Endothelial cell of umbilical vein (primary cell): ENCODE measurements at regions not wholly inside any gene's neighbourhood (a gene's known extent, or its start where the extent isn't known, plus 50 kb on each side); places are given as distances from the start of the nearest gene placed in this dataset.

ENCODE experiments used
- BruUV-seq: library from RNA; stranded (reverse); fragments of 400-500 nt; replicated peaks from 2 replicates; lab custom pipeline; 2021; lab: Mats Ljungman, UMichigan
- CTCF ChIA-PET: fragments of 300-600, 350-600 bp; sonication (Branson Sonifier 250); formaldehyde crosslinking; loops from one replicate; lab custom pipeline; 2021; ENCODE audit warnings: antibody characterized with exemption, inconsistent platforms; lab: Charles Lee
- POLR2A ChIA-PET: fragments of 300-600, 350-600 bp; sonication (Branson Sonifier 250); formaldehyde crosslinking; loops from one replicate; lab custom pipeline; 2021; ENCODE audit warnings: antibody characterized with exemption, inconsistent platforms; lab: Charles Lee
- DNase-seq: peaks from one replicate; pipeline ENCODE4 v3.0.0-alpha.2; 2011; ENCODE audit warnings: low read depth, low spot score
- FAIRE-seq: peaks from 2 replicates; lab custom pipeline; 2011; peaks lifted over from hg19 to GRCh38; lab: Jason Lieb, UNC
- H2AFZ ChIP-seq: 2 replicates; pipeline ENCODE4 v1.6.0; 2012; ENCODE audit warnings: low read depth, low read length, control low read depth, inconsistent platforms
- H3K27ac ChIP-seq: 2 replicates; pipeline ENCODE4 v1.5.1; 2011; ENCODE audit warnings: low read depth, mild to moderate bottlenecking, control low read depth, low read length, moderate library complexity; ENCODE audit not compliant: insufficient read depth
- H3K27me3 ChIP-seq, 2 experiments: 2 replicates each; pipeline versions ENCODE4 v1.6.0 to v1.6.1; 2011; ENCODE audit warnings: low read length in 2 of 2, mixed read lengths in 1 of 2; ENCODE audit not compliant: control insufficient read depth in 2 of 2, insufficient read depth in 2 of 2
- H3K36me3 ChIP-seq, 2 experiments: 2 replicates in 1 of 2; 3 replicates in 1 of 2; pipeline ENCODE4 v1.5.1; 2011; ENCODE audit warnings: low read length in 2 of 2, mild to moderate bottlenecking in 1 of 2, moderate library complexity in 1 of 2; ENCODE audit not compliant: control insufficient read depth in 2 of 2, insufficient read depth in 2 of 2; ENCODE audit errors: extremely low read depth in 1 of 2
- H3K4me1 ChIP-seq: 3 replicates; pipeline ENCODE4 v1.5.1; 2011; ENCODE audit warnings: mild to moderate bottlenecking, low read length; ENCODE audit not compliant: control insufficient read depth, insufficient read depth; ENCODE audit errors: extremely low read depth
- H3K4me2 ChIP-seq: 2 replicates; pipeline ENCODE4 v1.6.1; 2011; ENCODE audit warnings: low read length, control low read depth, mixed read lengths; ENCODE audit not compliant: insufficient read depth
- H3K4me3 ChIP-seq, 3 experiments: fragments of 200-600 bp in 1 of 3; sonication (generic), shearing (Covaris generic) in 1 of 3; replicated peaks in 1 of 3; 2 replicates each; pipeline ENCODE4 v1.5.1; 2011 to 2016; ENCODE audit warnings: control low read depth in 3 of 3, low read length in 3 of 3, mild to moderate bottlenecking in 2 of 3, inconsistent platforms in 1 of 3, low read depth in 1 of 3, moderate library complexity in 1 of 3; ENCODE audit not compliant: insufficient read depth in 1 of 3
- H3K79me2 ChIP-seq: 2 replicates; pipeline ENCODE4 v1.6.0; 2012; ENCODE audit warnings: low read length, inconsistent platforms; ENCODE audit not compliant: control insufficient read depth, insufficient read depth
- H3K9ac ChIP-seq: replicated peaks from 2 replicates; pipeline ENCODE3; 2011; ENCODE audit warnings: low read length, control low read depth; ENCODE audit not compliant: insufficient read depth; ENCODE audit errors: extremely low read depth
- H3K9me1 ChIP-seq: replicated peaks from 3 replicates; pipeline ENCODE4 v1.6.0; 2011; ENCODE audit warnings: mild to moderate bottlenecking, low read length; ENCODE audit not compliant: control insufficient read depth, insufficient read depth; ENCODE audit errors: extremely low read depth
- H3K9me3 ChIP-seq: replicated peaks from 2 replicates; pipeline ENCODE4 v1.5.1; 2012; ENCODE audit warnings: low read length, inconsistent platforms; ENCODE audit not compliant: control insufficient read depth, insufficient read depth
- H4K20me1 ChIP-seq: replicated peaks from 2 replicates; pipeline ENCODE3; 2011; ENCODE audit warnings: mild to moderate bottlenecking, low read length; ENCODE audit not compliant: control insufficient read depth, insufficient read depth; ENCODE audit errors: extremely low read depth
- EZH2 ChIP-seq: IDR thresholded peaks from 2 replicates; pipeline ENCODE4 v1.6.1; 2012; ENCODE audit warnings: borderline replicate concordance, low read depth, mild to moderate bottlenecking, moderate library complexity, low read length, inconsistent platforms; ENCODE audit not compliant: severe bottlenecking
- FOS ChIP-seq: IDR thresholded peaks from 2 replicates; pipeline ENCODE4 v1.6.1; 2011; ENCODE audit warnings: mild to moderate bottlenecking, low read length, moderate library complexity, borderline replicate concordance; ENCODE audit not compliant: insufficient read depth
- GATA2 ChIP-seq: IDR thresholded peaks from 2 replicates; pipeline ENCODE4 v1.7.0; 2011; ENCODE audit warnings: low read depth, mild to moderate bottlenecking, moderate library complexity, mixed read lengths, low read length; ENCODE audit not compliant: insufficient read length, insufficient read depth
- JUN ChIP-seq: IDR thresholded peaks from 2 replicates; pipeline ENCODE4 v1.6.1; 2011; ENCODE audit warnings: borderline replicate concordance, low read depth; ENCODE audit not compliant: insufficient read length, insufficient read depth
- MAX ChIP-seq: IDR thresholded peaks from 2 replicates; pipeline ENCODE4 v1.6.1; 2011; ENCODE audit not compliant: insufficient read depth, insufficient read length
- MYC ChIP-seq: IDR thresholded peaks from one replicate; pipeline ENCODE4 v1.6.1; 2011; ENCODE audit warnings: mild to moderate bottlenecking, low read depth, low read length
- POLR2A ChIP-seq: IDR thresholded peaks from 2 replicates; pipeline ENCODE4 v1.6.1; 2012; ENCODE audit warnings: low read depth, mild to moderate bottlenecking, control low read depth, low read length
- POLR2AphosphoS5 ChIP-seq: IDR thresholded peaks from 2 replicates; pipeline ENCODE4 v1.6.1; 2012; ENCODE audit warnings: low read depth, mild to moderate bottlenecking, control low read depth, low read length, moderate library complexity; ENCODE audit not compliant: insufficient read depth
- dilution Hi-C: fragments of 300-500 bp; cut with MboI; formaldehyde crosslinking; loops from one replicate; pipeline ENCODE4 v1.15.0; 2019; ENCODE audit warnings: low sequenced_read_pairs; ENCODE audit not compliant: extremely low pct_ligation_motif_present
- intact Hi-C: fragments of 100-400 bp; cut with micrococcal nuclease; formaldehyde crosslinking; loops from one replicate; pipeline ENCODE4 v1.10.0; 2022
- TF ChIP-seq, protein P1 (sequence below), 2 donors: IDR thresholded peaks; 1 replicate in 1 of 2; 2 replicates in 1 of 2; pipeline ENCODE4 v1.5.1; 2011; ENCODE audit warnings: low read length in 2 of 2, mild to moderate bottlenecking in 2 of 2, moderate library complexity in 2 of 2, control low read depth in 1 of 2, inconsistent platforms in 1 of 2, low read depth in 1 of 2; ENCODE audit not compliant: insufficient read depth in 1 of 2; ENCODE audit errors: extremely low read depth in 1 of 2

DNA sequence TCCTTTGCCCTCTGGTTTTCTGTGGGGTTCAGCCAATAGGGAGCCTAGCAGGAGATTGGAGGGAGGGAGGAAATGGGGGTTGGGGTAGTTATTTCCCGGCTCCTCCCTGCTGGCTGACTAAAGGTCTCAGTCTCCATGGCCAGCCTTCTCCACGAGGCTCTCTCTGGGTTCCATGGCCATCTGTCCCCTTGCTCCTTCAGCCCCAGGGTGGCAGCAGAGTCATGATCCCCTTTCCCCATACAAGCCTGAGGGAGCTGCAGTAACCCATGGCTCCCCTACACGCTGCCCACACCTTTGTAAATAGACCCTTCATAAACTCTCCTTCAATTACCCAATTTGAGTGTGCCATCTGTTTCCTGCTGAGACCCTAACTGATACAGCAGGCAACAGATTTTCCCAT lies 176.1 kb upstream of the CSF3R start:
- FAIRE-seq: no peak
- Histone ChIP-seq H3K4me1 (no peaks in the 10 kb centered on the region), H4K20me1 (no peaks in the 10 kb centered on the region), H2AFZ (no peak overlapping the region), H3K79me2 (no peaks in the 10 kb centered on the region), H3K36me3 (no peaks in the 10 kb centered on the region), H3K9me3 (no peaks in the 10 kb centered on the region), H3K4me3 (no peak overlapping the region), H3K9me1 (no peaks in the 10 kb centered on the region), H3K27ac (no peak overlapping the region), H3K27me3 (no peaks in the 10 kb centered on the region), H3K4me2 (no peak overlapping the region), H3K9ac (no peak overlapping the region)
- dilution Hi-C loops (no loop called here), intact Hi-C loops (no loop called here)
- no peak for TF ChIP-seq MAX
- TF ChIP-seq POLR2A: no peak
- TF ChIP-seq JUN: no peak
- no peak for TF ChIP-seq MYC
- TF ChIP-seq GATA2: no peak
- TF ChIP-seq, protein P1, sequence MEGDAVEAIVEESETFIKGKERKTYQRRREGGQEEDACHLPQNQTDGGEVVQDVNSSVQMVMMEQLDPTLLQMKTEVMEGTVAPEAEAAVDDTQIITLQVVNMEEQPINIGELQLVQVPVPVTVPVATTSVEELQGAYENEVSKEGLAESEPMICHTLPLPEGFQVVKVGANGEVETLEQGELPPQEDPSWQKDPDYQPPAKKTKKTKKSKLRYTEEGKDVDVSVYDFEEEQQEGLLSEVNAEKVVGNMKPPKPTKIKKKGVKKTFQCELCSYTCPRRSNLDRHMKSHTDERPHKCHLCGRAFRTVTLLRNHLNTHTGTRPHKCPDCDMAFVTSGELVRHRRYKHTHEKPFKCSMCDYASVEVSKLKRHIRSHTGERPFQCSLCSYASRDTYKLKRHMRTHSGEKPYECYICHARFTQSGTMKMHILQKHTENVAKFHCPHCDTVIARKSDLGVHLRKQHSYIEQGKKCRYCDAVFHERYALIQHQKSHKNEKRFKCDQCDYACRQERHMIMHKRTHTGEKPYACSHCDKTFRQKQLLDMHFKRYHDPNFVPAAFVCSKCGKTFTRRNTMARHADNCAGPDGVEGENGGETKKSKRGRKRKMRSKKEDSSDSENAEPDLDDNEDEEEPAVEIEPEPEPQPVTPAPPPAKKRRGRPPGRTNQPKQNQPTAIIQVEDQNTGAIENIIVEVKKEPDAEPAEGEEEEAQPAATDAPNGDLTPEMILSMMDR (IDR thresholded peaks at IDR 0.05; ENCODE audit: extremely low read depth in 1 of 2, insufficient read depth in 1 of 2, low read depth in 1 of 2, low read length in 2 of 2): no peak
- no peak for TF ChIP-seq FOS
- no peak for TF ChIP-seq POLR2AphosphoS5
- TF ChIP-seq EZH2: no peak
- no peak for DNase-seq
- POLR2A ChIA-PET: no interaction called here
- CTCF ChIA-PET: no interaction called here
- BruUV-seq: no TSS peak
